NCI-H748 (cell line): ENCODE measurements at regions not wholly inside any gene's neighbourhood (a gene's known extent, or its start where the extent isn't known, plus 50 kb on each side); places are given as distances from the start of the nearest gene placed in this dataset.

Experiments used
- DNase-seq: peaks from one replicate; lab custom pipeline; 2025; ENCODE audit not compliant: unreplicated experiment; lab: John Stamatoyannopoulos, UW

DNA sequence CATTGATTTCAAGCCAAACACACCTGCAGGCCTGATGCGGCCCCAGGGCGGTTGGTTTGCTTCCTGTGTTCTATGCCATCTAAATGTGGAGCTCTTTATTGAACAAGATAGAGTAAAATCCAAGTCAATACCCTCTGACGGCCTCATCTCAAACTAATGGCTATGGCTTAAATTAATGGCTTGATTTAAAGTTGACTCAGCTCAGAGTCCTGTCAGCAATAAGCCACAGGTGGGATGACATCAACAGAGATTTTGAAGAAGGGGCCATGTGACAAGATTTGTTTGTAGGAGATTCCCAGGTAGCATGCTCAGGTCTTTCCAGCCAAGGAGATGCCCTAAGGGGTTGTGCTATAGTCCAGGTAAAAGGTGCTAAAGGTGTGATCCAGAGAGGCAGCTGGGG lies 66.7 kb upstream of the ZNF32 start:
- no peak for DNase-seq

DNA sequence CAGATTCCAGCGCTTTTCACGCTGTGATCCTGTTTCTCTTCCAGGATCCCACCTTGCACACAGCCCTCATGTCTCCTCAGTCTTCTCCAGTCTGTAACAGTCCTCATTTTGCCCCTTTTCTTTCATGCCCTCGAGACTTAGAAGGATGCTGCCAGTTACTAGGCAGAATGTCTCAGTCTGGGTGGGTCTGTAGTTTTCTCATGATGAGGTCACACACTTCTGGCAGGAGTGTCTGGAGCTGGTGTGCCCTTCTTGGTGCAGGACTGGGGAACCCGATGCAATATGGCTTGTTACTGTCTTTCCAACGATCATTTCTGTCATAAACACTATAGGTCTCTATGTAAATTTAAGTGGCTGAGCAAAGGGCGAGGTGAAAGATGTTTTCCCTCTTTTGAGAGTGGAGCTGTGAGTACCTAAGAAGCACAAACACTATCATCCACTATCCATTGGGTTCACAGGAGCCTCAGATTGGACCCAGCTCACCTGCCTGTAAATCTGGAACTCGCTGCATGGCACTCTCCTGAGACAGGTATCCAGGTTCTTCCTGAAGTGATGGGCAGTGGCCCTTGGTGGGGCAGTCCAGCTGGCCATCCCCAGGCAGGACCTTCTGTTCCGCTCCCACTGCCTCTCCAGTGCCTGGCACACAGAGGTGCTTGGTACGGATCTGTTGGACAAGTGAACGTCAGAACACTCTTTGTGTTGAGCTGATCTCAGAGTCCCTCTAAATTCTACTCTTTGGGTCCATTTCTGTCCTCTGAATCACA lies 64.3 kb upstream of the ZNF32 start:
- DNase-seq: no peak

DNA sequence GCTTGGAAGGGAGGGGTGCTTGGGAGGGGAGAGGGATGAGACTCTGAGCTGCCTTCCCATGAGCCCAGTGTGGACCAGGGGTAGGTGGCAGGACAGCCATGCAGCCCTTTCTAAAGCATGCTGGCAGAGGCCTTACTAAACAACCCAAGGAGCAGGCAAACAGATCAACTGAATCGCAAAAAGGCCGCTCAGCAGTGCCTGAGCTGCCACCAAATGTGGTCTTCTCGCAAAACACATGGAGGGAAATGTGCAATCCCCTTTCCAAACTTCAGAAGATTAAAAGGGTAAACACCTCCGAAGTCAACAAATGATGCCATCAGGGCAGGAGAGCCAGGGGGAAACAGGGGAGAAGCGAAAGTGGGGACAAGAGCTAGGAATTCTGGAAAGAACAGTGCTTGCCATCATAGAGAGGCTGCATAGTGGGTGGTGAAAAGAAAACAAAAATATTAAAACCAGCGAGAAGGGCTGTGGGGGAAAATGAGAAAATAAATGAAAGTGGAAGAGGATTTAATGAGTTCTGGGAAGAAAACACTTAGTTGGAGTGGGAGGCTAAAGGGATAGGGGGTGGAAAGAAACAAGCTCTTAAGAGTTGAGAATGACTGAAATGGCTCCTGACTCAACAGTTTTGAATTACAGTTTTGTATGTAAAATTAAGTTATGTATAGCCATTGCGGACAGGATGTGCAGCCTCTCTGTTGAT lies 62.2 kb upstream of the ZNF32 start:
- DNase-seq: no peak

DNA sequence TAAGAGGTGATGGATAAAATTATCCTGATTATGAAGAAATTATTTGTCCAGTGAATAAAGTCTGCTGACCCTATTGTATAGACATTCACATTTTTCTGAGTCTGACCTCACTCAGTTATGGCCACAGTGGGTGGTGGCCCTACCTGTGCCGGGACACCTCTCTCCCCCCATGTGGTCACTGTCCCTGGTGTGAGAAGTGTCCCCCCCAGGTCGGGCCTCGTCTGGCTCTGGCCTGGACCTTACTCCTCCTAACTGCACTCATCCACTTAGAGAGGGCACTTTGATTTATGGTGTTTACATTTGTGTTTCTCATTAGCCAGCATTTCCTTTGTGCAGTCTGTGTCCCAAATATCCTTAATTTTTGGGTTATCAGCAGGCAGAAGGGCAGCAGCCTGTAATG lies 59.6 kb upstream of the ZNF32 start:
- peak; percentile 22 for DNase-seq

DNA sequence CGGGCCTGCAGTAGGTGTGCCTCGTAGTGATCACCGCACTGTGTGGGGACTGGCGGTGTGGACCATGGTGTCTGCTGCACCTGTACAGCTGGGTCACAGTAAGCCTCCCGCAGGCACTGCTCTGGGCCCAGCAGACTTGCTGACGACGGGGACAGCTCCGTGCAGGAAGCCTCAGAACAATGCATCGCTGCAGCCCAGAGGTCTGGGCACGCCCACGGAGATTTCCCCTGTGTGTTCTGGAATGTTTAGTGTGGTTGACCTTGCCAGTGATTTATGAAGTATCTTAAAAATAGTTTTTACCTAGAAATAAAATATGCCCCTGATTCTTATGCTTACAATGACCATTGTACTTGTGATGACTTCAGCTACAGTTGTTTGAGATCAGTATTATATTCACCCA lies 59.1 kb upstream of the ZNF32 start:
- DNase-seq: no peak

DNA sequence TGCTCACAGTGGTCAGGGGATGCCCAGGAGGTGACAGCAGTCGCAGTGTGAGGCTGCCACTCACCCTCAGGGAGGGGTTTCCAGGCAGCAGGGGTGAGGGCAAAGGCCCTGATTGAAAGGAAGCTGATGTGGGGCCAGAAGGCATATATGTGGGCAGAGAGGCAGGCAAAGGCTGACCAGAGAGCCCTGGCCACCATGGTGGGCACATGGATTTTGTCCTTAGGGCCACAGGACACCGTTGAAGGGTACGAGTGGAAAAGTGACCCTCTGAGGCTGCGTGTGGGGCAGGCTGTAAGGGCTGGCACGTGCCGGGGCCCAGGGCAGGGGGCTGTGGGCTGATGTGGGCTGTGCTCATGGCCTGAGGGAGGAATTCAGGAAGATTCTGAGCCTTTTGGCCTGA lies 57.5 kb upstream of the ZNF32 start:
- no peak for DNase-seq

DNA sequence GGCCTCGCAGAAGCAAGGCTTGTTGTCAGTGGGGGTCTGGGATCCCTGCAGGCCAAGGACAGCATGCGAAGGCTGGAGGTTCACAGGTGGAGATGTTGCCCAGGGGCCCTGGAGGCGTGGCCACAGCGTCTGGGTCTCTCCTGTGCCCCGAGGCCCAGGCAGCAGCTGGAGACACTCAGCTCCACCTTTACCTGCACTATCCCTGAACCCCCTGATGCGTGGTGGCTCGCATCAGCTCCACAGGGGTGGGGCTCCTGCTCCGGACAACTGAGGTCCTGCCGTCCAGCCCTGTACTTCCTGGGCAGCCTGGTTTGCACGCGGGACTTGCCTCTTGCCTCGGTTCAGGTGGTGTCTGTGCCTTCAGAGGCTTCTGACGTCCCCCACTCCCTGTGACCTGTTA lies 54.6 kb upstream of the ZNF32 start:
- DNase-seq: no peak

DNA sequence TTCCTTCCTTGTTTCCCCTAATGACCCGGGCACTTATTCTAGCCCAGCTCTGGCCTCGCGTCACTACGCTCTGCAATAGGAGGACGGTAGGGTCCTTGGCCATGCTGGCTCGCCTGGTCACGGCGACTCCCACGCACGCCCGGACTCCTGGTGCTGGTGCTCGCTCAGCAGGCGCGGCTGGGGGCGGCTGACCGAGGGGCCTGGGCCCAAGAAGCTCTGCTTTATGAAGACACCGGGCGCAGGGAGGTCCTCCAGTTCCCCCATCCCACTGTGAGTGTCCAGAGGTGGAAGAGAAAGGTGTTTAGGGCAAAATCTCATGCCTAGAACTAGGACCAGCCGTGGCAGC lies 54.2 kb upstream of the ZNF32 start:
- DNase-seq: no peak

DNA sequence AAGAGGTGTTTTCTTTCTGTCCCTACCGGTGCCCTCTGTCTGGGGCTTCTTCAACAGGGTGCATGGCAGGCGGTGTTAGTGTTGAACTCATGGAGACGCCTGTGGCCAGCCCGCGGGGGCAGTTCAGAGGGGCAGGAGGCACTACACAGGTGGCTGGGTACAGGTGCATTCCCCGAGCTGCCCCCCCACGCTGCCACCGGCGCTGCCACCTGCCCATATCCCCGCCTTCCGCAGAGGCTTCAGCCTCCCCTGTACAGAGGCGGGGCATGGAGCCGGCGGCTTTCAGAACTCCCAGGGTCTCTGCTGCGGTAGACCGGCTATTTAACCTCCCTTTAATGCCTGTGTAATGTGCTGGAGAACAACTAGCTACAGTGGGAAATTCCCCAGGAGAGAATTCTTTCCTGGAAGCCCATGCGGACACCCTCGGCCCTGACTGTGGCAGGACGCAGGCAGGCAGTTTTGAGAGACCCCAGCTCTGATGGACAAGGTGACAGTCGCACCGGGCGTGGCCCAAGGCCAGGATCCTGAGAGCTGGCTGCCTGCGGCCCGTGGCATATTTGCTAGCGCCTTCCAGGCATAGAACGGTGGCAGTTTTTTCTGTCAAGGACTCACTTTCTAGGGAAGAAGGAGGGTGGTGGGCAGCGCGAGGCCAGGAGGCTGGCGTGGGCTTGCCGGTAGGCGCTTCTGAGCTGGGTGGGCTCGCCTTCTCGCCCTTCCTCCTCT lies 53.7 kb upstream of the ZNF32 start:
- DNase-seq: peak; percentile 45

DNA sequence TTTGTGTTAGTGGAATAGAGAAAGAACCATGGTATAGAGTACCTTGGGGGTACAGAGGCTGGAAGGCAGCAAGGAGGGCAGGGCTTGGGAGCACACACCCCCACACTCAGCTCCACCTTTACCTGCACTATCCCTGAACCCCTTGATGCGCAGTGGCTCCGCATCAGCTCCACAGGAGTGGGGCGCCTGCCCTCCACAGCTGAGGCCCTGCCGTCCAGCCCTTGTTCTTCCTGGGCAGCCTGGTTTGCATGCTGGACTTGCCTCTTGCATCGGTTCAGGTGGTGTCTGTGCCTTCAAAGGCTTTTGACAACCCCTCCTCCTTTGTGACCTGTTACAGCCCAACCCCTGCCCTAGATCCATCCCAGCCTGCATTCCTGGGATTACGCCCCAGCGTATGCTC lies 52.6 kb upstream of the ZNF32 start:
- no peak for DNase-seq

DNA sequence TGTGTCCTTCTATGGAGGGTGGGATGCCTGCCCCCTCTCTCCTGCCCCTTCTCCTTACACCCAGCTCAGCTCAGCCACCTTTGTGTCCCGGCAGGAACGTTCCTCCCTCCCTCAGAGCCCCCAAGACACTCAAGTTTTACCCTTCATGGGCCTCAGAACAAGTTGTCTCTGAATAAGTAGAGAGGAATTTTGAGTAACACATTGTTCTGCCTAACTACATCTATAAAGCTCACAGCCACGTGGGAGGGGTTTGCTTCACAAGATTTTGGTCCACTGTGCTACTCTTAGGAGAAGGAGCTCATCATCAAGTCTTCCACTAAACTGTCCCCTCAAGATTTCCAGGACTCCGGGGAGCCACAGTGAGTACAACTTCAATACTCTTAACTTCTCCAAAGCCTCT lies 51.6 kb upstream of the ZNF32 start:
- DNase-seq: no peak

DNA sequence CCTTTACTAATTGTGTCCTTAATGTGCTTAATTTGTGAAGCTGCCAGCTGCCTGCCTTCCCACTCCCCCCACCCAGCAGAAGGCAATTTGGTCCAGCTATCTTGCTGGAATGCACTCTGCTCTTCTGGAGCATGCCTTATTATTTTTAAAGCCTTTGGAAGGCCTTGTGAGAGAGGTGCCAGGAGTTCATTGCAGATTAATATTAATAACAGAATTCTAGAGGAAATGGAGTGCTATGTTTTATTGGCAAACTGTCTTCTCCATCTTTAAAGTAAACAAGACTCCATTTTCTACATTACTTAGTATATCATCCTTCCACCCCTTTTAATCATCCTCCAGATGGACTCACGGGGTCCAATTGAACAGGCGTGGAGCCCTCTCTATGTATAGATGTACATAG lies 50.8 kb upstream of the ZNF32 start:
- DNase-seq: no peak
